ENCODE measurements at regions not wholly inside any gene's neighbourhood (a gene's known extent, or its start where the extent isn't known, plus 50 kb on each side); places are given as distances from the start of the nearest gene placed in this dataset.
"Not testable (repeated sequence)": the region's sequence is repeated elsewhere in the genome, so short reads cannot be mapped to it uniquely, and the experiment has no call there.

DNA sequence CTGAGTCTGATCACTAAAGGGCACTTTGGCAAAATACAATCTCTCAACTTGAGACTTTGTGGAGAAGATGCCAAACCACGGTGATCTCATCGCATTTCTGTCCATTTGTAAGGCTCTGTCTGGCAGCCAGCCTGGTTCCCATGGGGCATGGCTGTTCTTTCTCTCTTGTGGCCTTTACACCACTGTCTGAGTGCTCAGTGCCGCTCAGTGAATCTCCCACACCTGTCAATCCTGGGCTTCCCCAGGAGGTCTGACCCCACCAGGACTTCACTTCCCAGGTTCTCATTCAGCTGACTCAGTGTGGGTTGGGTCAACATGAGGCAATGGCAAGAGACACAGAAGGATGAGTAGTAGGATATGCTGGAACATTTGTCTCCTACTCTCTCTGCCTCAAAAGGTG is 96.8 kb upstream of the TRIB2 start:
- no peak for DNase-seq (ENCODE audit: low read depth)

DNA sequence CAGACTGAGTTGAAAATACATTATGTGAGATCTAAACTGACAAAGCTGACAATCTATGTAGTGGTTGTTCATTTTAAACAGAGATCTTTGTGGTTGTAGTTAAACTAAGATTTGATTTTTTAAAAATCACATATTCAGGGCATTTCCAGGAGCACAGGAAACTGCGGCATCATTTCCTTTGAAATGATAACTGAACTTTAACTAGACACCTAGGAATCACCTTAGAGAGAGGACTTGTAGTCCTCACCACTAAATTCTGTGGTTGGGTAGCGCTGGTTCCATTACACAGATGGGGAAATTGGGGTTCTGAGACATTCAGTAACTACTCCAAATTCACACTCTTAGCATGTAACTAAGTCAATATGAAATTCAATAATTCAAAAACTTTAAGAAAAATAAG is 96.0 kb upstream of the TRIB2 start:
- DNase-seq (ENCODE audit: low read depth) = no peak

DNA sequence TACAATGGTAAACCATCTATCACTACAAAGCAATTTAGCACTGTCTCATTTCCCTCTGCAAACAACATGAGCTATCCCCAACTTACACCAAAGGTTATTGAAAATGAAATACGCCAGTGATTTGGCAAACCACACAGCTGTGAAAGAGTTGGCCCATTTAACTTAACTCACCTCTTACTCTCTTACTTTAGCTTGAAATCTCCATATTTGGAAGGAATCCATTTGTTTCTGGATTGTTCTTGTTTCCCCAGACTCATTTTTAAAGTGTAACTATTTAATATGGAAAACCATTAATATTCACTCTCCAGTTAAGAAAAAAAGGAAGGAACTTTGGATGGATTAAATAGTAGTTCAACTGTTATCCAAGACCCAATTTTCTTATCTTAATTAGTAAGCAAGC is 93.7 kb upstream of the TRIB2 start:
- no peak for DNase-seq (ENCODE audit: low read depth)

DNA sequence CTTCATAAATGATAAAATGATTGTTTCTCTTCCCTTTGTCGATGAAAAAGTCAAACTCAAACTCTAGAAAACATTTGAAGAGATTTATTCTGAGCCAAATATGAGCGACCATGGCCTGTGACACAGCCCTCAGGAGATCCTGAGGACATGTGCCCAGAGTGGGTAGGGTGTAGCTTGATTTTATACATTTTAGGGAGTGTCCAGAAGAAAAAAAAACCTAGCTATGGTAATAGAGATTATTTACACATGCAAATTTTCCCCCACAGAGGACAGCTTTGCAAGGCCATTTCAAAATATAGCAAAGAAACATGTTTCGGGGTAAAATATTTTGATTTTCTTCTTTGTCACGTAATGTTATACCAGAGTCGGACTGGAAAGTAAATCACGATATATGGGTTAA is 92.4 kb upstream of the TRIB2 start:
- DNase-seq (ENCODE audit: low read depth) = no peak

DNA sequence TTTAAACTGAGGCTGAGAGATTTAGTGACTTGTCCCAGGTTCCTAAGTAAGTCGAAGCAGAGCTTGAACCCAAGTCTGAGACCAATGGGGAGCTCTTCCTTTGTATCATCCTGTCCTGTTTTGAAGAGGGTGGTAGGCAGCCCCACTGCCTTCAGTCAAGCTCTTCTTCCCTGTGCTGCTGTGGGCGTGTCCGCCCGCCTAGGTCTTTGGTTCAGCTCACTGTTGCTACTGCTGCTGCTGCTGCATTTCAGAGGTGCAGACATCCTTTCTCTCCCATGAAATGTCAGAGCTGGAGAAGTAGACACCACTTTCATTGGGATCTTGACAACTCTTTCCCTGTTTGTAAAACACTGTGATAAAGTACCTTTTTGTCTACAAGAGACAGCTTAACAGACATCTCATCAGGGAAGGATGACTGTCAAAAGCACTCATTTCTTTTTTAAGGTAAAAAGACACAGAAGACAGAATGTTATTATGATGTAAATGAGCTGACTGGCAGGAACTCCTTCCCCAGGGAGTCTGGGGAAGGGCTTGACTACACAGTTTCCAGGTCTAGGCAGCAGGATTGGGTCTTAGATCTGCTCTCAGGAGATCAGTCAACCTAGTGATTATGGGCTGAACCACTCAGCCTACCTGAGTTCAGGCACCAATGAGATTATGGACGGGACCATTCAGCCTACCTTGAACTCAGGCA is 91.7 kb upstream of the TRIB2 start:
- no peak for DNase-seq (ENCODE audit: low read depth)

DNA sequence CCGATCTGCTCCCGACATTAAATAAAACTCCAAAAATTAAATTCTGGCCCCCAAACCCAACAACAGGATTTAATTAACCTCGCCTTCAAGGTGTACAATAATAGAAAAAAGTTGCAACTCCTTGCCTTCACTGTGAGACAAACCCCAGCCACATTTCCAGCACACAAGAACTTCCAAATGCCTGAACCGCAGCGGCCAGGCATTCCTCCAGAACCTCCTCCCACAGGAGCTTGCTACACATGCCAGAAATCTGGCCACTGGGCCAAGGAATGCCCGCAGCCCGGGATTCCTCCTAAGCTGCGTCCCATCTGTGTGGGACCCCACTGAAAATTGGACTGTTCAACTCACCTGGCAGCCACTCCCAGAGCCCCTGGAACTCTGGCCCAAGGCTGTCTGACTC is 88.2 kb upstream of the TRIB2 start:
- DNase-seq (ENCODE audit: low read depth) = not testable (repeated sequence)

DNA sequence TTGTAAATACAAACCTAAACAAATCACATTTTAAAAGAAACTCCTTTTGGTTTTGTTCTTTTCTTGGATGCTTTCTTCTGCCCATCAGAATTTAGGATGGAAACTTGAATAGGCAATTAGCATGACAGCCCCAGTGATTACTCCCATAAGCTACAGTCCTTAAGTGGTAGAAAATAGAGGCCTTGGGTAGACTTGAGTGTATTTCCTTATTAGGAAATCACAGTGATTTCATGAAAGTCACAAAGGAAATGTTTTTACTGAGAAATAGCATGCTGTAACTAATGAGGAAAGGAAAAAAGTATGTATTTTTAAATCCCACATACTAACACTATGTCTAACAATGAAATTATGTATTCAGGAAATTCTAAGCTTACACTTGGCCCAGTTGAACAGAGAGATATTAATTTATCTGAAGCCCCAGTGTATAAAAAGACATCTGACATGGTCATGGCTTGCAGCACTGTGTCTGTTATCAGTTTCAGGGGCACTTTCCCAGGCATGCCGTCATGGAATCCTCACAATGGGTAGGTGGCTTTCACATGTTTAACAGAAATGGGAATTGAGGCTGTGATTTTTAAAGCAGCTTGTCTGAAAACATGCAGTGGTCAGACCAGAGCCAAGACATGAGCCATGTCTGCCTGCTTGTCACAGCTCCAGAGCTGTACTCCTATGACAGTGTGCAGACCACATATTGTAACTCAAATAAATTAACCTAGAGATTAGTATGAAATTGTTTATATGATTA is 79.7 kb upstream of the TRIB2 start:
- no peak for DNase-seq (ENCODE audit: low read depth)

DNA sequence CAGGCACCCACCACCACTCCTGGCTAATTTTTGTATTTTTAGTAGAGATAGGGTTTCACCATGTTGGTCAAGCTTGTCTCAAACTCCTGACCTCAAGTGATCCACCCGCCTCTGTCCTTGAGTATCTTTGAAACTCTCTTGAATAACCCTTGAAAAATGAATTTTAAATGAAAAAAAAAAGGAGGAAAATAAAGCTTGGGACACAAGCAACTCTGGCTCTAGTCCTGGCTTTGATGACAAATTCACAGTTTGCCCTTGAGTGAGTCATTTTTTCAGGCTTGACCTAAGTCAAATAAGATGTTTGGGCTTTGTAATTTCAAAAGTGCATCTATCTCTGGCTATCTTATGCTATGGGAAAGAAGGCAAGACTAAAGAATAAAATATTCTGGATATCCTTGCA is 79.0 kb upstream of the TRIB2 start:
- DNase-seq (ENCODE audit: low read depth) = no peak

DNA sequence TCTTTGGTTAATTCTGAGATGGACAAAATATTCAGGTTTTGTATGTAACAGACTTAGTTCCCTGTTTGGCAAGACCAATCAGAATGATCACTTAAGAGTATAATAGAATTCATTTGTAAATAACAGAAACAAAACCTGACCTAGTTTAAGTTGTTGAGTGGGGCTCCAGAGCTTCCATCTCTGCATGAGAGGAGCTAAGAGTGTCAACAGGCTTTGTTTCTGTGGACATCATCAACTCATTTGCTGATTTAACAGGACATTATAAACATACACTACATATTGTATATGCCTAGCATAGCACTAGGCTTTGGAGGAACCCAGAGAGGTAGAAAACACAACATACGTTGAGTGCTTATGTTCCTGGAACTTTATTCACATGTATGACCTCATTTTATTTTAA is 75.3 kb upstream of the TRIB2 start:
- DNase-seq (ENCODE audit: low read depth) = no peak

DNA sequence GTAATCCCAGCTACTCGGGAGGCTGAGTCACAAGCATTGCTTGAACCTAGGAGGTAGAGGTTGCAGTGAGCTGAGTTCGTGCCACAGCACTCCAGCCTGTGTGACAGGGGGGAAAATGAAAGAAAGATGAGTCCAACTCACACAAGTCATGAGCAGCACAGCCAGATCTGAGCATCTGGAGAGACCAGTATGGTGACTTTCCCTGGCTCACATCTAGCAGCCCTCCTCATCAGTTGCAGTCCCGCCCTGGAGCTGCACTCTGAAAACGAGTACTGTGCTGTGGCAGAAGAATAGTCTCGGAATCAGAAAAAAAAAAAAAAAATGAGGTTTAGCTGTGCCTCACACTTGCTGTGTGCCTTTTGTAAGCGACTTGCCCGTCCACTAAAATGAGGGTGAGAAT is 74.4 kb upstream of the TRIB2 start:
- DNase-seq (ENCODE audit: low read depth) = no peak

DNA sequence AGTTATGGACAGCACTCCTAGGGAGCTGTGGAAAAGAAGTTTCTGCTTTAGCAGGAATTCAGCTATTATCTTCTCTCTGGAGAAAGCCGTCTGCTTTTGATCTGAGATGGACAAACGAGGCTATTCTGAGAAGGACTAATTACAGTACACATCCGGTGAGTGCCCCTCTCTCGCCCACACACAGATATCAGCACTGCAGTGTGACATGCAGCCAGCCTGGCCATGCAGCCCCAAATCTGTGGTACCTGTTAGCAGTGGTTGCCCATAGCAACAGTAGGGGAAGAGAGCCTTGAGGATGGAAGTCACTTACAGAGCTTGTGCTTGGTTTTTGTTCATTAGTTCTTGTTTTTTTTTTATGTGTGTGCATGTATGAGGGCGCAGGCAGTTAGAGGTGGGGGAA is 73.9 kb upstream of the TRIB2 start:
- no peak for DNase-seq (ENCODE audit: low read depth)

DNA sequence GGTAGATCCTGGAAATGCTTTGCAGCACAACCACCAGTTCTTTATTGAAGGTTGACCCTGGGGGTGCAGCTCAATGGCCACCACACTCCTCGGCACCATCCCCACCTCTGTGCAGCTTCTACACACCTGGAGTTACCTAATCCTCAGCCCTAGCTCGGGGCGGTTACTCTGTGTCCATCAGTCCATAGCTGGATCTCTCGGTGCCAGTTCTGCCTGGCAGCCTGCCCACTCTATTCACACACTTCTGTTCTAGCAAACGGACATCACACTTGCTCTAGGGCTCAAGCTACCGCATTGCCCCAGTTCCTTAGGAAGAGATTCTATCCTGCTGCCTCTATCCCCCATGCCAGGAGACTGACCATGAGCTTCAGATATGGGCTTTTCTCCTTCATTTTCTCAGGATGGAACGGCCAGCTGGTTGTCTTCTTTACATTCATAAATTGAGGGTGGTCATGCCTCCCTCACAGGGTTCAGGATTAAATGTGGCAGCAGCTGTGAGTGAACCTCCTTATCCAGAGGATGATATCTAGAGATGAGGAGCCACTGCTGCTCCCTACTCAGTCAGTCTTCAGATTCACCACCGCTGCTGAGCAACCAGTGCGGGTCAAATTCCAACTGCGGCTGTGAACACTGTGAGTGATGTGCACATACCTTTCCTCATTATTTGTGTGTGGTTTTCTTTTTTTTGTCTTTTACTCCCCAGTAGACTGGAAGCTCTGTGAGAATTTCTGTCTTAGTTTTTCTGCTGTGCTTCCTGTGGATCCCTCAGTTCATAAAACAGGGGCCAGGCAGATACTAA is 66.9 kb upstream of the TRIB2 start:
- DNase-seq (ENCODE audit: low read depth) = no peak

DNA sequence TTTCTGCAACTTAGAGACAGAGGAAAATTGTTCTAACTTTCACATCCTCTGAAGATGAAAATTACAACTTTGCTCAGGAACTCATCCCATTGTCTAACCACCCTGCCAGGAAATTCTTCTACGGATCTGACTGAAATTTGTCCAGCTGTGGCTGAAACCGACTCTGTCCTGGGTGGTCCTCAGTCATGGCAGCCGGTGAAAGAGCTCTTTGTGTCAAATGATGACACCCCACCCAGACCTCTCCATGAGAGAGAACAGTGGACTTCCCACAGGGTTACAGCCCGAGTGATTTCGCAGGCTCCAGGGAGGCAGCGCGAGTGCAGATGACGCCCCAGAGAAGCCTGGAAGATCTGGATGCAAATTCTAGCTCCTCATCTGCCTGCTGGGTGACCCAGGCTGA is 65.1 kb upstream of the TRIB2 start:
- DNase-seq (ENCODE audit: low read depth) = no peak

DNA sequence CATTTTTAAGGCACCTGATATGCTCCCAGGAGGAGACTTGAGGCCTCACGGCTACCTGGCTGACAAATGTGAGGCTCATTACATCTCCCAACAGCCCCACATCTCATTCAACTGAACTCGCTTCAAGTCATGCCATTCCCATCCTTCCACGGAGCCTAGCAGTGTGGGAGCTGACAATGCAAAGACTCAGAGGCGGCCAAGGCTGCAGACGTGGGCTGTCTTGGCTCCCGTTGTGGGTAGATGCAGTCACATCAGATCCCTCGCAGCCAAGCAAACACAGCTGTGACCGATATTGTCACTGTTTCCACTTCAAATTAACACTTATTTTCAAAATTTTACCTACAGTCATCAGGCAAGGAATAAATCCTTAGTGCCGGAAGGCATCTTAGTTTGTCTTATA is 64.0 kb upstream of the TRIB2 start:
- DNase-seq (ENCODE audit: low read depth) = no peak

DNA sequence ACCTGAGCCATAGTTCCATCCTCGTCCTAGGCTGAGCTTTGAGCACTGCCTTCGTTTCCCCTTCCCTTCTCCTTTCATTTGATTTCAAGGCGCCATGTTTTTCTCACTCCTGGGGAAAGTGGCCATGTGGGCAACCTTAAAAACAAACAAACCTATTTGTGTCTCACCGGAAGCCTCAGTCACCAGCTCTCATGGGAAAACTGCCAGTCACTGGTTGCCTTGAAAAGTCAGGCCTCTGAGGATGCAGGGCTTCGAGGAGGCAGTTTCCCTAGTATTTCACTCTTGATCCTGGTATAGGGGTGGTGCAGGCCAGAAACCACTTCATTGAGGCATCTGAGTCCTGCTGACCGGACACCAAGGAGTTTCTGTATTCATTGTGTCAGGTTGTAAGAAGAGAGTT is 59.2 kb upstream of the TRIB2 start:
- DNase-seq (ENCODE audit: low read depth) = no peak

DNA sequence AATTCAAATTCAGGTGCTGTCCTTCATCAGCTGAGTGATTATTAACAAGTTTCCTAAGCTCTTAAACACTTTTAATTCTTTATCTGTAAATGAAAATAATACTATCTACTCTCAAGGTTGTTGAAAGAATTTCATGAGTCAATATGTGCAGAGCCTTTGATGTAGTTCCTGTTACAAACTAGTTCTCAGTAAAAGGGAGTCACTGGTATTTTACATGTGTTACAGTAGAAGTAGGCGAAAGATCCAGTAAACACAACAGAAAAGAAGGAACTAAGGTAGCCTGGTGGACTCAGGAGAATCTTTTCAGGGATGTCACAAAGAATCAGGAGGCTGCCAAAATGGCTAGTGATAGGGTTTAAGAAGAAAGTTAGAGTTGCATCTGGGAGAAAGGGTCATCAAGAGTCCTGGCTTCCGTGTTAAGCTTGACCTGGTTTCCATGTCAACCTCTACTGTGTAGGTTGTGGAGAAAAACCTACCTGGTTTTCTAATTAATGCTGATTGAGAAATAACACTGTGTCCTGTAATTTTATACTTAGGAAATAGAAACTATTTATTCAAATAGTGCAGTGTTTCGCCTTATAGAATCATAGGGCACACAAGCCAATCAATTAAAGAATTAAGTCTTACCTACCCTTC is 58.3 kb upstream of the TRIB2 start:
- DNase-seq (ENCODE audit: low read depth) = no peak

DNA sequence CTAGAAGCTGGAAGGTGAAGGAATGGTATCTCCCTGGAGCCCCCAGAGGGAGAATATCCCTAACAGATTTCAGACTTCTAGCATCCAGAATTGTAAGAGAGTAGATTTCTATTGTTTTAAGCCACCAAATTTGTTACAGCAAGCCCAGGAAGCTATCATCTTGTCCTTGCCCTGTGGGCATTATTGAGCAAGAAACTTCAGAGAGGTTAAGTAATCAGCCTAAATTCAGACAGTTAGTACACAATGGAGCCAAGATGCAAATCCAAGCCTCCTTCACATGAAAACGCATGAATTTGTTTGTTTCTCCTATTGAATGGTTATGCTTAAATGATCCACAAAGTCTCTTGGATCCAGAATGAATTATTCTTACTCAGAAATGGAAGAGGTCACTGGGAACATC is 55.2 kb upstream of the TRIB2 start:
- DNase-seq (ENCODE audit: low read depth) = no peak

DNA sequence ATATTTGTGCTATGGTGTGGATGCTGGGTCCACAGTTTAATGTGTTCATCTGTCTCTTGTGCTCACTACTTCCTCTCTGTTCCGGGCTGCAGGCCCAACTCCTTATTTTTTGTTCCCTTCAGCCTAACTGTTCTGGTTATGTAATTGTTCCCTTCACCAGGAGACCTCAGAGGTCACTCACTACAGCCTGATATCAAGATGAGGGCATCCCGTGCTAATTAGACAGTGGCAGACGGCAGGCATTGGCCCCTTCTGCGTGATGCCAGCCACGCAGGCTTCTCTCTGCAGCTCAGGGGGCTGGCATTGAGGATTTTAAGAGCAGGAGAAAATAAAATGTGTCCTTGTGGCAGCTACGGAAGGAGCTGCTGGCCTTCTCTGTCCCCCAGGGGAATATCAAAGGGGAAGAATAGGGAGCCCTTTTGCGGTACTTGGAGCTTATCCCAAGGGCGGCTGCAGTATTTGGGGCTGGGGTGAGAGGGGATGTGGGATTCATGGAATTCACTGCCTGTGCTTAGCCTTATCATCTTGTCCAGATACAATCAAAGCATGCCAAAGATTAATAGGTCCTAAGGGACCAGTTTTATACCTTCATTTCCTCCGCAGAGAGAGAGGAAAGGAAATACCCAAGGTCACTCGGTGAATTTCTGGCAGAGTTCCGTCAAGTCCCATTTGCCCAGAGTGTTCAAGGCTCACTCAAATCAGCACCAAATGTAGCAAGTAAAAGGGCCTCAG is 53.3 kb upstream of the TRIB2 start:
- no peak for DNase-seq (ENCODE audit: low read depth)

DNA sequence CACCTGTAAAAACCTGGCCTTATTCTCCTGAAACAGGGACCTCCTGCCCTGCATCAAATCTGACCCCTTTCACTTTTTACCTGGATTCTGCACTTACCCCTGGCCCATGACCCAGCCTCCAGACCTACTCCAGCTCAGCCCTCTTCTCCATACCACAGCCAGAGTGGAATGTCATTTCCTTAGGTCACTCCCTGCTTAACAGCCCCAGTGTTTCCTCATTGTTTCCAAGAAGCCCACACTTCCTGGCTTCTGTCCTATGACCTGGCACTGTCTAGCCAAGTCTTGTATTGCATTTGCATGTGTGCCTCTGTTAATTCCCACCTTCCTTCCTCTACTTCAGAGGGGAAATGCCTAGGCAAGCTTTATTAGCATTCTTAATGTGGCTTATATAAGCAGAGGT is 51.4 kb upstream of the TRIB2 start:
- DNase-seq (ENCODE audit: low read depth) = no peak

DNA sequence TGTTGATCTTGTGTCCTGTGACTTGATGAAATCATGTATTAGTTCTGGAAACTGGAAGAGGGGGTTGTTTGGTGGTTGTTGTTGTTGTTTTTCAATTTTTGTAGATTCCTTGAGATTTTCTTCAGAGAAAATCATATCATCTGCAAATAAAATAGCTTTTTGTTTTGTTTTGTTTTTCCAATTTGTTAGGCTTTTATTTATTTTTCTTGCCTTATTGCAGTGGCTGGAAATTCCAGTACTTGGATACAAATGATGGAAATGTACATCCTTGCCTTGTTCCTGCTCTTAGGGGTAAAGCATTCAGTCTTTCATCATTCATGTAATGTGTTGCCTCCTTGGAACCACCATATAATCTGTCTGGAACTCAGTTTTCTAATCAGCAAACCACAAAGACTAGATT is 50.3 kb upstream of the TRIB2 start:
- DNase-seq (ENCODE audit: low read depth) = no peak
